K562 (cell line): ENCODE measurements at regions not wholly inside any gene's neighbourhood (a gene's known extent, or its start where the extent isn't known, plus 50 kb on each side); places are given as distances from the start of the nearest gene placed in this dataset.

Experiments
- BDP1 ChIP-seq: IDR thresholded peaks from 3 replicates; pipeline ENCODE4 v1.6.1; 2011; ENCODE audit not compliant: insufficient read length, insufficient read depth
- C11orf30 ChIP-seq: fragments of 450-650 bp; IDR thresholded peaks from 2 replicates; pipeline ENCODE4 v1.6.1; 2016; ENCODE audit warnings: low read depth, mild to moderate bottlenecking
- CC2D1A ChIP-seq: fragments of 450-650 bp; IDR thresholded peaks from 2 replicates; pipeline ENCODE4 v1.6.1; 2017; ENCODE audit warnings: mild to moderate bottlenecking
- ILF3 ChIP-seq: fragments of 450-650 bp; IDR thresholded peaks from 2 replicates; pipeline ENCODE4 v1.6.1; 2018; ENCODE audit warnings: antibody characterized with exemption, mild to moderate bottlenecking, moderate library complexity, borderline replicate concordance
- JUNB ChIP-seq: fragments of 450-650 bp; formaldehyde crosslinking; conservative IDR thresholded peaks from 2 replicates; pipeline ENCODE4 v1.4.0; 2020; ENCODE audit warnings: mild to moderate bottlenecking
- KLF16 ChIP-seq: IDR thresholded peaks from 2 replicates; pipeline ENCODE4 v1.6.1; 2016; ENCODE audit warnings: antibody characterized with exemption
- MAFF ChIP-seq: IDR thresholded peaks from 2 replicates; pipeline ENCODE4 v1.6.1; 2012; ENCODE audit warnings: low read length, improper control_type of control experiment
- MAFG ChIP-seq: fragments of 450-650 bp; conservative IDR thresholded peaks from 2 replicates; pipeline ENCODE4 v1.6.1; 2016; ENCODE audit warnings: missing genetic modification characterization, missing compliant biosample characterization
- MAFK ChIP-seq: IDR thresholded peaks from 2 replicates; pipeline ENCODE4 v1.6.1; 2011; ENCODE audit warnings: low read length, improper control_type of control experiment
- SRSF1 ChIP-seq: fragments of 200-400 bp; formaldehyde crosslinking; IDR thresholded peaks from 2 replicates; pipeline ENCODE4 v1.6.1; 2017; ENCODE audit warnings: mild to moderate bottlenecking, low read depth, low read length, moderate library complexity
- TAL1 ChIP-seq: fragments of 450-650 bp; IDR thresholded peaks from 2 replicates; pipeline ENCODE4 v1.6.1; 2016; ENCODE audit warnings: mild to moderate bottlenecking
- U2AF1 ChIP-seq: fragments of 200-400 bp; formaldehyde crosslinking; optimal IDR thresholded peaks from 2 replicates; pipeline ENCODE3; 2017; ENCODE audit warnings: mild to moderate bottlenecking, low read depth, low read length, moderate library complexity
- ZBTB17 ChIP-seq: fragments of 450-650 bp; formaldehyde crosslinking; IDR thresholded peaks from 2 replicates; pipeline ENCODE4 v1.4.0; 2020; ENCODE audit warnings: mild to moderate bottlenecking
- ZNF12 ChIP-seq: sonication (generic); formaldehyde crosslinking; IDR thresholded peaks from 2 replicates; pipeline ENCODE4 v1.4.0; 2020; ENCODE audit warnings: mild to moderate bottlenecking, missing genetic modification reagents
- TF ChIP-seq, protein P1 (sequence below): fragments of 450-650 bp; IDR thresholded peaks from 2 replicates; pipeline ENCODE4 v1.6.1; 2016; ENCODE audit warnings: borderline replicate concordance
- TF ChIP-seq, protein P2 (sequence below): IDR thresholded peaks from 2 replicates; pipeline ENCODE4 v1.6.1; 2011; ENCODE audit warnings: borderline replicate concordance, low read depth, mild to moderate bottlenecking, moderate library complexity, low read length; ENCODE audit not compliant: insufficient read depth, poor library complexity, severe bottlenecking
- TF ChIP-seq, protein P3 (sequence below): IDR thresholded peaks from 2 replicates; pipeline ENCODE4 v1.6.1; 2016; ENCODE audit warnings: missing genetic modification characterization, missing compliant biosample characterization

DNA sequence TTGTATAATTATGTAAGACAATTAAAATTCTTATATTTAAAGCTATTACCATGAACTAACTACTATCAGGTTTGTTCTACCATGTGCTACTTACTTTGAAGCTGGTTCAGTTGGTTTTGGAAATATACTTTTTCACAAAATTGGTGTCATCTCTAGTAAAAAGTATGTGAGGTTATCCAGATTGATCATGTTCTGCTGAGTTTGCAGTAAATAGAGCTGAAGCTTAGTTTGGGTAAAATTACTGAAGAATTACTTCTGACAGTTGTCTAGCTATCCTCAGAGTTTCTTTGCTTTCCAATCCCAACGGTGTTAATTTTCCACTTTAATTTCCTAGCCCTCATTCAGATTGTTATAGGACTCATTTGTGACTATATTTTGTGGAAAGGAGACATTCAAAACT is 184.2 kb downstream of the FAT4 start (continued):
- TF ChIP-seq JUNB (CRISPR knock-in tag): no peak
- TF ChIP-seq ILF3: no peak
- TF ChIP-seq, protein P1, sequence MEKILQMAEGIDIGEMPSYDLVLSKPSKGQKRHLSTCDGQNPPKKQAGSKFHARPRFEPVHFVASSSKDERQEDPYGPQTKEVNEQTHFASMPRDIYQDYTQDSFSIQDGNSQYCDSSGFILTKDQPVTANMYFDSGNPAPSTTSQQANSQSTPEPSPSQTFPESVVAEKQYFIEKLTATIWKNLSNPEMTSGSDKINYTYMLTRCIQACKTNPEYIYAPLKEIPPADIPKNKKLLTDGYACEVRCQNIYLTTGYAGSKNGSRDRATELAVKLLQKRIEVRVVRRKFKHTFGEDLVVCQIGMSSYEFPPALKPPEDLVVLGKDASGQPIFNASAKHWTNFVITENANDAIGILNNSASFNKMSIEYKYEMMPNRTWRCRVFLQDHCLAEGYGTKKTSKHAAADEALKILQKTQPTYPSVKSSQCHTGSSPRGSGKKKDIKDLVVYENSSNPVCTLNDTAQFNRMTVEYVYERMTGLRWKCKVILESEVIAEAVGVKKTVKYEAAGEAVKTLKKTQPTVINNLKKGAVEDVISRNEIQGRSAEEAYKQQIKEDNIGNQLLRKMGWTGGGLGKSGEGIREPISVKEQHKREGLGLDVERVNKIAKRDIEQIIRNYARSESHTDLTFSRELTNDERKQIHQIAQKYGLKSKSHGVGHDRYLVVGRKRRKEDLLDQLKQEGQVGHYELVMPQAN: no peak
- TF ChIP-seq, protein P2, sequence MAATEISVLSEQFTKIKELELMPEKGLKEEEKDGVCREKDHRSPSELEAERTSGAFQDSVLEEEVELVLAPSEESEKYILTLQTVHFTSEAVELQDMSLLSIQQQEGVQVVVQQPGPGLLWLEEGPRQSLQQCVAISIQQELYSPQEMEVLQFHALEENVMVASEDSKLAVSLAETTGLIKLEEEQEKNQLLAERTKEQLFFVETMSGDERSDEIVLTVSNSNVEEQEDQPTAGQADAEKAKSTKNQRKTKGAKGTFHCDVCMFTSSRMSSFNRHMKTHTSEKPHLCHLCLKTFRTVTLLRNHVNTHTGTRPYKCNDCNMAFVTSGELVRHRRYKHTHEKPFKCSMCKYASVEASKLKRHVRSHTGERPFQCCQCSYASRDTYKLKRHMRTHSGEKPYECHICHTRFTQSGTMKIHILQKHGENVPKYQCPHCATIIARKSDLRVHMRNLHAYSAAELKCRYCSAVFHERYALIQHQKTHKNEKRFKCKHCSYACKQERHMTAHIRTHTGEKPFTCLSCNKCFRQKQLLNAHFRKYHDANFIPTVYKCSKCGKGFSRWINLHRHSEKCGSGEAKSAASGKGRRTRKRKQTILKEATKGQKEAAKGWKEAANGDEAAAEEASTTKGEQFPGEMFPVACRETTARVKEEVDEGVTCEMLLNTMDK: no peak
- TF ChIP-seq U2AF1: no peak
- no peak for TF ChIP-seq ZBTB17 (CRISPR knock-in tag)
- TF ChIP-seq ZNF12 (CRISPR knock-in tag): no peak
- TF ChIP-seq TAL1: no peak
- no peak for TF ChIP-seq BDP1
- TF ChIP-seq KLF16: no peak
- TF ChIP-seq SRSF1: no peak
- TF ChIP-seq MAFK: 0 out of 2 replicates have a peak, but pooled peaks have one; percentile 18
- TF ChIP-seq, protein P3, sequence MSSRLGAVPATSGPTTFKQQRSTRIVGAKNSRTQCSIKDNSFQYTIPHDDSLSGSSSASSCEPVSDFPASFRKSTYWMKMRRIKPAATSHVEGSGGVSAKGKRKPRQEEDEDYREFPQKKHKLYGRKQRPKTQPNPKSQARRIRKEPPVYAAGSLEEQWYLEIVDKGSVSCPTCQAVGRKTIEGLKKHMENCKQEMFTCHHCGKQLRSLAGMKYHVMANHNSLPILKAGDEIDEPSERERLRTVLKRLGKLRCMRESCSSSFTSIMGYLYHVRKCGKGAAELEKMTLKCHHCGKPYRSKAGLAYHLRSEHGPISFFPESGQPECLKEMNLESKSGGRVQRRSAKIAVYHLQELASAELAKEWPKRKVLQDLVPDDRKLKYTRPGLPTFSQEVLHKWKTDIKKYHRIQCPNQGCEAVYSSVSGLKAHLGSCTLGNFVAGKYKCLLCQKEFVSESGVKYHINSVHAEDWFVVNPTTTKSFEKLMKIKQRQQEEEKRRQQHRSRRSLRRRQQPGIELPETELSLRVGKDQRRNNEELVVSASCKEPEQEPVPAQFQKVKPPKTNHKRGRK (tag): no peak
- 0 out of 2 replicates have a peak, but pooled peaks have one; percentile 15 for TF ChIP-seq MAFG
- no peak for TF ChIP-seq CC2D1A
- TF ChIP-seq MAFF: 0 out of 2 replicates have a peak, but pooled peaks have one; percentile 37
- TF ChIP-seq C11orf30: peak; percentile 22; the same call in 1 of the 2 replicates
